Smooth muscle cell (in vitro differentiated cells): ENCODE measurements at regions not wholly inside any gene's neighbourhood (a gene's known extent, or its start where the extent isn't known, plus 50 kb on each side); places are given as distances from the start of the nearest gene placed in this dataset.

ENCODE experiments used
- DNase-seq: peaks from one replicate; lab custom pipeline; 2025; ENCODE audit not compliant: unreplicated experiment; lab: John Stamatoyannopoulos, UW
- H2AFZ ChIP-seq: fragments of 200-600 bp; sonication (generic); 2 replicates; pipeline ENCODE4 v1.6.0; 2016; ENCODE audit warnings: antibody characterized with exemption, low read depth, mild to moderate bottlenecking
- H3F3A ChIP-seq: fragments of 200-600 bp; sonication (generic); 2 replicates; pipeline ENCODE4 v1.6.0; 2017; ENCODE audit warnings: antibody characterized with exemption, low read depth
- H3K27ac ChIP-seq: fragments of 200-600 bp; sonication (generic); 2 replicates; pipeline ENCODE4 v1.5.1; 2016; ENCODE audit warnings: low read depth, mild to moderate bottlenecking
- H3K27me3 ChIP-seq: fragments of 200-600 bp; sonication (generic); 2 replicates; pipeline ENCODE4 v1.6.1; 2016; ENCODE audit warnings: low read depth, mild to moderate bottlenecking
- H3K36me3 ChIP-seq: fragments of 200-600 bp; sonication (generic); 2 replicates; pipeline ENCODE4 v1.5.1; 2016; ENCODE audit warnings: low read depth
- H3K4me1 ChIP-seq: fragments of 200-600 bp; sonication (generic); 2 replicates; pipeline ENCODE4 v1.5.1; 2016; ENCODE audit warnings: low read depth
- H3K4me2 ChIP-seq: fragments of 200-600 bp; sonication (generic); 2 replicates; pipeline ENCODE4 v1.6.0; 2016; ENCODE audit warnings: mild to moderate bottlenecking
- H3K4me3 ChIP-seq: fragments of 200-600 bp; sonication (generic); 2 replicates; pipeline ENCODE4 v1.5.1; 2016; ENCODE audit warnings: mild to moderate bottlenecking
- H3K79me2 ChIP-seq: fragments of 200-600 bp; sonication (generic); 2 replicates; pipeline ENCODE4 v1.6.0; 2016; ENCODE audit warnings: low read depth, mild to moderate bottlenecking
- H3K9ac ChIP-seq: fragments of 200-600 bp; sonication (generic); 2 replicates; pipeline ENCODE4 v1.6.0; 2016; ENCODE audit warnings: low read depth
- H3K9me3 ChIP-seq: fragments of 200-600 bp; sonication (generic); replicated peaks from 2 replicates; pipeline ENCODE4 v1.5.1; 2016; ENCODE audit warnings: low read depth
- H4K20me1 ChIP-seq: fragments of 200-600 bp; sonication (generic); 2 replicates; pipeline ENCODE4 v1.6.0; 2016; ENCODE audit warnings: low read depth
- WGBS: methylation state at CpG from one replicate; pipeline ENCODE4 v1.1.7; 2016; ENCODE audit warnings: low lambda C conversion rate; 5-methylcytosine and 5-hydroxymethylcytosine counted together
- TF ChIP-seq, protein P1 (sequence below): fragments of 200-600 bp; sonication (generic); IDR thresholded peaks from 2 replicates; pipeline ENCODE4 v1.5.1; 2017; ENCODE audit warnings: borderline replicate concordance, mild to moderate bottlenecking, antibody characterized with exemption; ENCODE audit not compliant: insufficient read depth, poor library complexity, severe bottlenecking

- no peaks in the 10 kb centered on the region for H4K20me1 ChIP-seq
- no peaks in the 10 kb centered on the region for H3K27me3 ChIP-seq
- H2AFZ ChIP-seq: no peak overlapping the region
- no peak for DNase-seq
- no peaks in the 10 kb centered on the region for H3K36me3 ChIP-seq
- no peaks in the 10 kb centered on the region for H3K79me2 ChIP-seq
- no peak overlapping the region for H3K4me2 ChIP-seq
- H3K27ac ChIP-seq: no peak overlapping the region
- WGBS: 99% methylated on average over 5 of the region's 5 CpGs
- peaks cover 3% of the 10 kb centered on the region for H3F3A ChIP-seq
- no peaks in the 10 kb centered on the region for H3K9me3 ChIP-seq
- no peak overlapping the region for H3K4me3 ChIP-seq
- no peak overlapping the region for H3K9ac ChIP-seq
- no peaks in the 10 kb centered on the region for H3K4me1 ChIP-seq
- TF ChIP-seq, protein P1, sequence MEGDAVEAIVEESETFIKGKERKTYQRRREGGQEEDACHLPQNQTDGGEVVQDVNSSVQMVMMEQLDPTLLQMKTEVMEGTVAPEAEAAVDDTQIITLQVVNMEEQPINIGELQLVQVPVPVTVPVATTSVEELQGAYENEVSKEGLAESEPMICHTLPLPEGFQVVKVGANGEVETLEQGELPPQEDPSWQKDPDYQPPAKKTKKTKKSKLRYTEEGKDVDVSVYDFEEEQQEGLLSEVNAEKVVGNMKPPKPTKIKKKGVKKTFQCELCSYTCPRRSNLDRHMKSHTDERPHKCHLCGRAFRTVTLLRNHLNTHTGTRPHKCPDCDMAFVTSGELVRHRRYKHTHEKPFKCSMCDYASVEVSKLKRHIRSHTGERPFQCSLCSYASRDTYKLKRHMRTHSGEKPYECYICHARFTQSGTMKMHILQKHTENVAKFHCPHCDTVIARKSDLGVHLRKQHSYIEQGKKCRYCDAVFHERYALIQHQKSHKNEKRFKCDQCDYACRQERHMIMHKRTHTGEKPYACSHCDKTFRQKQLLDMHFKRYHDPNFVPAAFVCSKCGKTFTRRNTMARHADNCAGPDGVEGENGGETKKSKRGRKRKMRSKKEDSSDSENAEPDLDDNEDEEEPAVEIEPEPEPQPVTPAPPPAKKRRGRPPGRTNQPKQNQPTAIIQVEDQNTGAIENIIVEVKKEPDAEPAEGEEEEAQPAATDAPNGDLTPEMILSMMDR: no peak
Measured at GRCh38 chr18:10076502-10077030, 162.8 kb downstream of the VAPA start.

- 47% methylated on average over 4 of the region's 4 CpGs for whole genome bisulfite sequencing
- Histone ChIP-seq H3K36me3 (no peaks in the 10 kb centered on the region), H3K27ac (no peak overlapping the region), H2AFZ (no peak overlapping the region), H3K79me2 (no peaks in the 10 kb centered on the region), H3K4me3 (no peak overlapping the region), H3K4me2 (no peak overlapping the region), H3K27me3 (no peaks in the 10 kb centered on the region), H3K9me3 (peaks cover 3% of the 10 kb centered on the region), H3K9ac (no peak overlapping the region), H3F3A (peaks cover 3% of the 10 kb centered on the region), H3K4me1 (no peaks in the 10 kb centered on the region), H4K20me1 (no peaks in the 10 kb centered on the region)
- TF ChIP-seq, protein P1: no peak
- DNase-seq: no peak
Measured at GRCh38 chr18:10077986-10078385, 164.2 kb downstream of the VAPA start.

DNA sequence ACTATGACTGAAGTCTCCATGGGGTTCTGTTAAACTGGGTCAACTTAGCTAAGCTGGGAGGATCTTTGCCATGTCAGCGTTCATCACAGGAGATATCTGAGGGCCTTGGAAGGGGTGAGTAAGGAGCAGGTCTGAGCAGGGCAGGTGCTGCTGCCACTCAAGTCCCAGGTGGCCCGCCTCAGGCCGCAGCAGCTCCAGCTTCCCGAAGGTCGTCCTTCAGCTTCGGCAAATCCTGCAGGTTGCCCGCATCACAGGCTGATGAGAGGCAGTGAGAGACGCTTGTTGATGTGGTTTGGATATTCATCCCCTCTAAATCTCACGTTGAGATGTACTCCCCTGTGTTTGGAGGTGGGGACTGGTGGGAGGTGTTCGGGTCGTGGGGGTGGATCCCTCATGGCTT lies 166.6 kb downstream of the VAPA start:
- H4K20me1 ChIP-seq: no peaks in the 10 kb centered on the region
- H3K27ac ChIP-seq: no peak overlapping the region
- H3F3A ChIP-seq: peaks cover 7% of the 10 kb centered on the region
- no peaks in the 10 kb centered on the region for H3K36me3 ChIP-seq
- no peaks in the 10 kb centered on the region for H3K79me2 ChIP-seq
- no peak for DNase-seq
- WGBS: 97% methylated on average over 11 of the region's 11 CpGs
- H3K4me2 ChIP-seq: no peak overlapping the region
- H3K4me3 ChIP-seq: no peak overlapping the region
- peaks cover 3% of the 10 kb centered on the region for H3K9me3 ChIP-seq
- no peaks in the 10 kb centered on the region for H3K4me1 ChIP-seq
- TF ChIP-seq, protein P1: no peak
- no peak overlapping the region for H3K9ac ChIP-seq
- H2AFZ ChIP-seq: no peak overlapping the region
- H3K27me3 ChIP-seq: no peaks in the 10 kb centered on the region

GRCh38 chr18:10081492-10081891 lies 167.7 kb downstream of the VAPA start:
- H3K4me1 ChIP-seq: peaks cover 8% of the 10 kb centered on the region
- H3K9ac ChIP-seq: no peak overlapping the region
- no peak overlapping the region for H2AFZ ChIP-seq
- H3K27ac ChIP-seq: no peak overlapping the region
- peaks cover 15% of the 10 kb centered on the region for H3F3A ChIP-seq
- no peaks in the 10 kb centered on the region for H3K27me3 ChIP-seq
- H3K79me2 ChIP-seq: no peaks in the 10 kb centered on the region
- no peaks in the 10 kb centered on the region for H3K36me3 ChIP-seq
- peaks cover 3% of the 10 kb centered on the region for H3K9me3 ChIP-seq
- no peak overlapping the region for H3K4me3 ChIP-seq
- H4K20me1 ChIP-seq: no peaks in the 10 kb centered on the region
- whole genome bisulfite sequencing: 91% methylated on average over 4 of the region's 4 CpGs
- TF ChIP-seq, protein P1: no peak
- no peak overlapping the region for H3K4me2 ChIP-seq
- no peak for DNase-seq
